ENCODE measurements at regions not wholly inside any gene's neighbourhood (a gene's known extent, or its start where the extent isn't known, plus 50 kb on each side); places are given as distances from the start of the nearest gene placed in this dataset.

- no peak for TF ChIP-seq CTCF (IDR thresholded peaks at IDR 0.05; ENCODE audit: insufficient read depth, low read depth, low read length)
- TF ChIP-seq EZH2 (IDR thresholded peaks at IDR 0.05; ENCODE audit: insufficient read depth, low read length), result no peak
Observed at GRCh38 chr3:144590854-144591253, 619.2 kb downstream of the DIPK2A start.

Measured in astrocyte (in vitro differentiated cells and primary cell).